Neuron (in vitro differentiated cells): ENCODE measurements at regions not wholly inside any gene's neighbourhood (a gene's known extent, or its start where the extent isn't known, plus 50 kb on each side); places are given as distances from the start of the nearest gene placed in this dataset.

ENCODE experiments used
- H2AFZ ChIP-seq: one replicate; pipeline ENCODE4 v1.6.1; 2013; ENCODE audit warnings: low read depth, mild to moderate bottlenecking, inconsistent platforms, low read length, moderate library complexity
- H3K27me3 ChIP-seq: one replicate; pipeline ENCODE4 v1.6.1; 2013; ENCODE audit warnings: low read length; ENCODE audit not compliant: insufficient read depth
- H3K36me3 ChIP-seq: one replicate; pipeline ENCODE4 v1.6.1; 2013; ENCODE audit warnings: low read length; ENCODE audit not compliant: insufficient read depth
- H3K4me1 ChIP-seq: one replicate; pipeline ENCODE4 v1.6.1; 2013; ENCODE audit warnings: low read length; ENCODE audit not compliant: insufficient read depth
- H3K4me3 ChIP-seq: 2 replicates; pipeline ENCODE4 v1.5.1; 2013; ENCODE audit warnings: mild to moderate bottlenecking, low read length, moderate library complexity
- H3K9me3 ChIP-seq: one replicate; pipeline ENCODE4 v1.6.1; 2013; ENCODE audit warnings: low read length

GRCh38 chr10:120392245-120392644, 64.8 kb upstream of the PLPP4 start:
- Histone ChIP-seq H3K4me1 (no peaks in the 10 kb centered on the region), H3K4me3 (no peak overlapping the region), H2AFZ (no peak overlapping the region), H3K36me3 (no peaks in the 10 kb centered on the region), H3K27me3 (no peaks in the 10 kb centered on the region), H3K9me3 (no peaks in the 10 kb centered on the region)

DNA sequence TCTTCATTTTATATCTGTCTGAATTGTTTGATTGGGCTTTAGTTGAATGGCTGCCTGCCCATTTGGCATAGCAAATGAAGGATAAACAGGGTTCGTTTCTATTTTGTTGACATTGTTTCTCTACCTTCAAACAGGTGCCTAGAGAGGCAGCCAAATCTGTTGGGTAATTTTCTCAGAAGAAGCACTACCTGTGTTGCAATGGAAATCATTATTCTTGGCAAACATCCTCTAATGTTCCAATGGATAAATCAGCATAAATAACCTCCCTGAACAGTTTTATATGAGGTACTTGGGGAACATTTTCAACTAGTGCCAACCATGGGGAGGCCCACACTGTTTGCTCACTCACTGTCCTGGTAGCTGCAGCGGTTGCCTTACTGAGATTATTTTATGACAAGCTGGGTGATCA, 64.4 kb upstream of the PLPP4 start:
- H3K4me3 ChIP-seq = no peak overlapping the region
- H3K4me1 ChIP-seq = no peaks in the 10 kb centered on the region
- no peaks in the 10 kb centered on the region for H3K27me3 ChIP-seq
- no peak overlapping the region for H2AFZ ChIP-seq
- H3K36me3 ChIP-seq = no peaks in the 10 kb centered on the region
- no peaks in the 10 kb centered on the region for H3K9me3 ChIP-seq

- no peaks in the 10 kb centered on the region for H3K36me3 ChIP-seq
These were observed 62.6 kb upstream of the PLPP4 start for GRCh38 chr10:120394446-120394845.

GRCh38 chr10:120396228-120396627, 60.8 kb upstream of the PLPP4 start:
- H3K9me3 ChIP-seq = no peaks in the 10 kb centered on the region
- no peak overlapping the region for H2AFZ ChIP-seq
- H3K4me3 ChIP-seq = no peak overlapping the region
- H3K36me3 ChIP-seq = no peaks in the 10 kb centered on the region
- no peaks in the 10 kb centered on the region for H3K27me3 ChIP-seq
- no peaks in the 10 kb centered on the region for H3K4me1 ChIP-seq

More at GRCh38 chr10:120394446-120394845, 62.6 kb upstream of the PLPP4 start:
- Histone ChIP-seq H3K9me3 (no peaks in the 10 kb centered on the region), H3K4me1 (no peaks in the 10 kb centered on the region), H2AFZ (no peak overlapping the region), H3K4me3 (no peak overlapping the region), H3K27me3 (no peaks in the 10 kb centered on the region)

- Histone ChIP-seq H3K27me3 (no peaks in the 10 kb centered on the region), H3K4me3 (no peak overlapping the region), H3K9me3 (no peaks in the 10 kb centered on the region), H3K4me1 (no peaks in the 10 kb centered on the region), H2AFZ (no peak overlapping the region), H3K36me3 (no peaks in the 10 kb centered on the region)
These were observed 58.8 kb upstream of the PLPP4 start for GRCh38 chr10:120398180-120398579.

DNA sequence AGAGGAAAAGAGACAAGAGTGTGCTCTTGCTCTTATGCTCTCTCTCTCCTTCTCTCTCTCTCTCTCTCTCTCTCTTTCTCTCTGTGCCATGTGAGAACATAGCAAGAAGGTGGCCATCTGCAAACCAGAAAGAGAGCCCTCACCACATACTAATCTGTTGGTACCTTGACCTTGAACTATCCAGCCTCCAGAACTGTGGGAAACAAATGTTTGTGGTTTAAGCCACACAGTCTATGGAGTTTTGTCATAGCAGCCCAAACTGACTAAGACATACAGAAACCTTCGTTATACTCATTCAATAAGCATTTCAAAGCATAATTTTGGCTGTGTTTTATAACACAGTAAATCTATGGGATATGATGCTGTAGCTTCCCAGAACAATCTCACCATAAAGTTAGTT, 56.4 kb upstream of the PLPP4 start:
- Histone ChIP-seq H3K36me3 (no peaks in the 10 kb centered on the region), H3K9me3 (no peaks in the 10 kb centered on the region), H2AFZ (no peak overlapping the region), H3K4me3 (no peak overlapping the region), H3K4me1 (no peaks in the 10 kb centered on the region), H3K27me3 (no peaks in the 10 kb centered on the region)

GRCh38 chr10:120402147-120402766, 54.8 kb upstream of the PLPP4 start:
- H3K36me3 ChIP-seq = no peaks in the 10 kb centered on the region
- no peak overlapping the region for H2AFZ ChIP-seq
- H3K9me3 ChIP-seq = no peaks in the 10 kb centered on the region
- H3K4me3 ChIP-seq = no peak overlapping the region
- no peaks in the 10 kb centered on the region for H3K4me1 ChIP-seq
- H3K27me3 ChIP-seq = no peaks in the 10 kb centered on the region

DNA sequence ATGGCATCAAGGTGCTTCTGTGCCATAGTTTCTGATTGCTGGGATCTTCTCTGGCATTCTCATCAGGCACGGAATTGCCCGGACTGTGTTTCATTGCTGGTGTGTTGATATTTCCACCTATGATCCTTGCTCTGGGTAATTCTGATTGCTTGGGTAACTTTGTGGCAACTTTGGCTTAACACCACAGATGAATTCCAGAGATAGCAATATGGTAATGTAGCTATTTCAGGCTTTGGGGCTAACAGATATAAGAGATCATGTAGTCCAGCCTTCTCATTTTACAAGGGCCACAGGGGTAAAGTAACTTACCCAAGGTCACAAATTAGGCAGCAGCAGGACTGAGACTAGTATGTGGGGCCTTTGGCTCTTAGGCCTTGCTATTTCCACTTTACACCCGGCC, 53.9 kb upstream of the PLPP4 start:
- H3K27me3 ChIP-seq = no peaks in the 10 kb centered on the region
- H3K36me3 ChIP-seq = no peaks in the 10 kb centered on the region
- H3K4me1 ChIP-seq = no peaks in the 10 kb centered on the region
- H3K4me3 ChIP-seq = no peak overlapping the region
- no peak overlapping the region for H2AFZ ChIP-seq
- H3K9me3 ChIP-seq = no peaks in the 10 kb centered on the region

- Histone ChIP-seq H3K4me1 (no peaks in the 10 kb centered on the region), H2AFZ (no peak overlapping the region)
These were observed 50.7 kb upstream of the PLPP4 start for GRCh38 chr10:120406376-120406775.

More at GRCh38 chr10:120406376-120406775, 50.7 kb upstream of the PLPP4 start:
- H3K27me3 ChIP-seq = no peaks in the 10 kb centered on the region
- no peaks in the 10 kb centered on the region for H3K9me3 ChIP-seq
- no peaks in the 10 kb centered on the region for H3K36me3 ChIP-seq
- H3K4me3 ChIP-seq = no peak overlapping the region
